ENCODE measurements at regions not wholly inside any gene's neighbourhood (a gene's known extent, or its start where the extent isn't known, plus 50 kb on each side); places are given as distances from the start of the nearest gene placed in this dataset.

DNA sequence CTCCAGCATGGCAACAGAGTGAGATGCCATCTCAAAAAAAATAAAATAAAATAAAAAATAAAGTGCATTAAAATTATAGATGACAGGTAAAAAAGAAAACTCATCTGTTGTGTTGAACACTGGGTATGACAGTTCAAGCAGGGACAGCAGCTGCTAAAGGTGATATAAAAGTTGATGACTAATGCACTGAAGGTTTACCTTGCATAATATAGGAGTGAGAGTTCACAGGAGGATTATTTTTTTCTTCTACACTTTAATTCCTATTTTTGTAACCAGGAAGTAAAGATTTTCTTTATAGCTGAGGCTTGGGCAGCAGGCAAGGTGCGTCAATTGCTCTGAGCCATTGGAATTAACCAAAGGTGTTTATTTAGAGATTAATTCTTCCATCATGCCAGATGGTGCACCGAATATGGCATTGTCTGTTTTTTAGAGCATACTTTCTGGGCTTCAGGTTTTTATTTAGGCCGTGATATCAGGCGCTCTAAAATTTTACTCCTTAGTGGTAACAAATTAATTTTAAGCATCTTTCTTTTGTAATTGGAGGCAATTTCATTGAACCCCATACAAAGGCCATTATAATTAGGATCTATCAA lies 337.0 kb upstream of the SLC10A2 start:
- TF ChIP-seq POLR2AphosphoS5 (IDR thresholded peaks at IDR 0.05; ENCODE audit: borderline replicate concordance, low read depth, low read length) (no peak), EZH2 (IDR thresholded peaks at IDR 0.05) (no peak)

All from SK-N-MC (cell line).